G401 (cell line): ENCODE measurements at regions not wholly inside any gene's neighbourhood (a gene's known extent, or its start where the extent isn't known, plus 50 kb on each side); places are given as distances from the start of the nearest gene placed in this dataset.

Experiments
- DNase-seq: peaks from one replicate; pipeline ENCODE4 v3.0.0-alpha.2; 2015; ENCODE audit warnings: low spot score
- in situ Hi-C: cut with HindIII; loops from 2 replicates; pipeline ENCODE4 v1.10.0; 2016; ENCODE audit warnings: low sequenced_read_pairs, mixed read lengths

- in situ Hi-C loops = no loop called here
- no peak for DNase-seq
Observed at GRCh38 chr1:194184425-194184824, 998.0 kb upstream of the B3GALT2 start.

GRCh38 chr1:194181845-194182244 is 995.4 kb upstream of the B3GALT2 start:
- no peak for DNase-seq
- in situ Hi-C loops = no loop called here

- no peak for DNase-seq
- in situ Hi-C loops = no loop called here
Observed at GRCh38 chr1:194176212-194176611, 989.8 kb upstream of the B3GALT2 start.

- no peak for DNase-seq
- in situ Hi-C loops = no loop called here
Observed at GRCh38 chr1:194175251-194175650, 988.8 kb upstream of the B3GALT2 start.

GRCh38 chr1:194174528-194174927 is 988.1 kb upstream of the B3GALT2 start:
- in situ Hi-C loops = no loop called here
- DNase-seq = no peak

- no peak for DNase-seq
- in situ Hi-C loops = no loop called here
Observed at GRCh38 chr1:194171596-194171995, 985.2 kb upstream of the B3GALT2 start.

- DNase-seq = no peak
- in situ Hi-C loops = no loop called here
Observed at GRCh38 chr1:194167956-194168640, 981.7 kb upstream of the B3GALT2 start.

- DNase-seq = no peak
- in situ Hi-C loops = no loop called here
Observed at GRCh38 chr1:194164755-194165154, 978.3 kb upstream of the B3GALT2 start.

GRCh38 chr1:194161591-194161990 is 975.2 kb upstream of the B3GALT2 start:
- in situ Hi-C loops = no loop called here
- DNase-seq = no peak

- in situ Hi-C loops = no loop called here
- no peak for DNase-seq
Observed at GRCh38 chr1:194159941-194160340, 973.5 kb upstream of the B3GALT2 start.

GRCh38 chr1:194155962-194156361 is 969.5 kb upstream of the B3GALT2 start:
- no peak for DNase-seq
- in situ Hi-C loops = no loop called here

- in situ Hi-C loops = no loop called here
- DNase-seq = no peak
Observed at GRCh38 chr1:194151056-194151455, 964.6 kb upstream of the B3GALT2 start.

- in situ Hi-C loops = no loop called here
- no peak for DNase-seq
Observed at GRCh38 chr1:194150242-194150641, 963.8 kb upstream of the B3GALT2 start.

GRCh38 chr1:194133152-194133551 is 946.7 kb upstream of the B3GALT2 start:
- no peak for DNase-seq
- in situ Hi-C loops = no loop called here

- in situ Hi-C loops = no loop called here
- no peak for DNase-seq
Observed at GRCh38 chr1:194118086-194118485, 931.7 kb upstream of the B3GALT2 start.

GRCh38 chr1:194117582-194117981 is 931.2 kb upstream of the B3GALT2 start:
- in situ Hi-C loops = no loop called here

GRCh38 chr1:194114288-194114687 is 927.9 kb upstream of the B3GALT2 start:
- in situ Hi-C loops = no loop called here
- DNase-seq = no peak

More at GRCh38 chr1:194117582-194117981, 931.2 kb upstream of the B3GALT2 start:
- DNase-seq = no peak

GRCh38 chr1:194105381-194105780 is 919.0 kb upstream of the B3GALT2 start:
- DNase-seq = no peak
- in situ Hi-C loops = no loop called here

- DNase-seq = no peak
- in situ Hi-C loops = no loop called here
Observed at GRCh38 chr1:194104247-194104844, 917.9 kb upstream of the B3GALT2 start.

GRCh38 chr1:194103516-194104246 is 917.3 kb upstream of the B3GALT2 start:
- in situ Hi-C loops = no loop called here
- no peak for DNase-seq
